Dermis microvascular lymphatic vessel endothelial cell (primary cell): ENCODE measurements at regions not wholly inside any gene's neighbourhood (a gene's known extent, or its start where the extent isn't known, plus 50 kb on each side); places are given as distances from the start of the nearest gene placed in this dataset.
"Not testable (repeated sequence)": the region's sequence is repeated elsewhere in the genome, so short reads cannot be mapped to it uniquely, and the experiment has no call there.

Experiments used
- DNase-seq, 2 donors: peaks; one replicate each; pipeline versions ENCODE4 v3.0.0 to v3.0.0-alpha.2; 2010; ENCODE audit warnings: low read depth in 2 of 2

GRCh38 chr4:147246096-147246495, 234.8 kb upstream of the EDNRA start:
- no peak for DNase-seq

DNA sequence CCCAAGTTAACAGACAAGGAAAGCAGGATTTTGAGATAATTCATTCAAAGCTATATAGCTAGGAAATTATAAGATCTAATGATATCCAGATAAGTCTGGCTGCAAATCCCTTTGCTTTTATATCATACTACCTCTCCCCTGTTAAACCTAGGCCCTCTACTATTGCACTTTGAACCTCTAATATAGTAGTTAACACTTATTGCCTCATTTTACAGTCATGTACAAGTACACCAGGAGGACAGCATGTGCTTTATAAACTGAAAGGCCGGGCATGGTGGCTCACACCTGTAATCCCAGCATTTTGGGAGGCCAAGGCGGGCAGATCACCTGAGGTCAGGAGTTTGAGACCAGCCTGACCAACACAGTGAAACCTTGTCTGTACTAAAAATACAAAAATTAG, 234.4 kb upstream of the EDNRA start:
- DNase-seq, result not testable (repeated sequence)

GRCh38 chr4:147247579-147247978, 233.3 kb upstream of the EDNRA start:
- no peak for DNase-seq

DNA sequence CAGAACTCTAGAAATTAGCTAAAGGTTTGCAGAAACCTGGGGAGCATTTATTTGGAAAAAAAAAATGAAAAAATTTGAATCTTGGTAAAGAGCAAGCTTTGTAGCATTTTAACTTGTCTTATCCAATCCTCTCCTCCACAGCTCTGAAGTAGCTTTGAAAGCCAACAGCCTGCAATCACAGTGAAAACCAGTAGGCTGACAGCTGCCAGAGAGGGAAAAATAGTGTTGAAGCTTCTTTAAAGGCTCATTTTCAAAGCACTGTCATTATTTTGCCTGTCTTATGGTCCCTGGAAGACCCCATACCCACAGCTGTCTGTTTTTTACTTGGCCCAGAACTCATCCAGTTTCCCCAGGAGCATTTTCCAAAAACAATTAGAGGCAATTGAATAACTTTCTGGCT, 230.8 kb upstream of the EDNRA start:
- no peak for DNase-seq

DNA sequence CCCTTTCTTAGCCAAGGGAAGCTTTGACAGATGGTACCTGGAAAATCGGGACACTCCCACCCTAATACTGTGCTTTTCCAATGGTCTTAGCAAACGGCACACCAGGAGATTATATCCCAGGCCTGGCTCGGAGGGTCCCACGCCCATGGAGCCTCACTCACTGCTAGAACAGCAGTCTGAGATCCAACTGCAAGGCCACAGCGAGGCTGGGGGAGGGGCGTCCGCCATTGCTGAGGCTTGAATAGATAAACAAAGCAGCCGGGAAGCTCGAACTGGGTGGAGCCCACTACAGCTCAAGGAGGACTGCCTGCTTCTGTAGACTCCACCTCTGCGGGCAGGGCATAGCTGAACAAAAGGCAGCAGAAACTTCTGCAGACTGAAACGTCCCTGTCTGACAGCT, 225.6 kb upstream of the EDNRA start:
- not testable (repeated sequence) for DNase-seq

DNA sequence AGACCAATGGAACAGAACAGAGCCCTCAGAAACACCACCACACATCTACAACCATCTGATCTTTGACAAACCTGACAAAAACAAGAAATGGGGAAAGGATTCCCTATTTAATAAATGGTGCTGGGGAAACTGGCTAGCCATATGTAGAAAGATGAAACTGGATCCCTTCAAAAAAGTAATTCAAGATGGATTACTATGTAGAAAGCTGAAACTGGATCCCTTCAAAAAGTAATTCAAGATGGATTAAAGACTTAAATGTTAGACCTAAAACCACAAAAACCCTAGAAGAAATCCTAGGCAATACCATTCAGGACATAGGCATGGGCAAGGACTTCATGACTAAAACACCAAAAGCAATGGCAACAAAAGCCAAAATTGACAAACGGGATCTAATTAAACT, 221.6 kb upstream of the EDNRA start:
- DNase-seq, result not testable (repeated sequence)

GRCh38 chr4:147284256-147284835, 196.6 kb upstream of the EDNRA start:
- no peak for DNase-seq

DNA sequence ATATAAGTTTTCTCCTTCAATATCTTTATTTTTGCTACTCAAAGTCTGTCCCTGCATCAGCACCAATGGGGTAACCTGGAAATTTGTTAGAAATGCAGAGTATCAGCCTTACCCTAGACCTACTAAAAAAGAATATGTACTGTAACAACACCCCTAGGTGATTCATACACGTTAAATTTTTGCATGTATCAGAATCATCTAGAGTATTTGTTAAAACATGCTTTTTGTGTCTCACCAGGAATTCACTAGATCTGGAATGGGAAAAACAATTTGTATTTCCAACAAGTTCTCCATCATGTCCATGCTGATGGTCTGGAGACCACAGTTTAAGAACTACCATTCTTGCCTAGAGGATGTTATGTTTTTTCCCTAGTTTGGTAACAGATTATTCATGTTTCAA, 196.0 kb upstream of the EDNRA start:
- DNase-seq, result no peak

DNA sequence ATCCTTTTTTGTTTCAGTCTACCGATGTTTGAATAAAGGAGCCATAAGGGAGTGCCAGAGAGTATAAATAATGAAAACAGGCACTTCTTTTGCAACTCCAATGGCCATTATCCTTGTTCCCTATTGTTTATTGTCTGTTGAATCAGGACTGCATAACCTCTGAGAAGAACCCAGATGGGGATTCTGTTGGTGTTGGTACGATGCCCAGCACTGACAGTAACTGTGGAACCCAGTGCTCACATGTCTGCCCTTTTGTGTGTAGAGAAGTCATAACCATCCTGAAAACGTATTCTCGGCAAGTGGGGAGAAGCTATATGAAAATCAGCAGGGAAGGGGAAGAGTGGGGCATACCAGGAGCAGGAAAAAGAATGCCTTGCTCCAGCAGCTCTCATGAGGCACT, 195.1 kb upstream of the EDNRA start:
- no peak for DNase-seq

DNA sequence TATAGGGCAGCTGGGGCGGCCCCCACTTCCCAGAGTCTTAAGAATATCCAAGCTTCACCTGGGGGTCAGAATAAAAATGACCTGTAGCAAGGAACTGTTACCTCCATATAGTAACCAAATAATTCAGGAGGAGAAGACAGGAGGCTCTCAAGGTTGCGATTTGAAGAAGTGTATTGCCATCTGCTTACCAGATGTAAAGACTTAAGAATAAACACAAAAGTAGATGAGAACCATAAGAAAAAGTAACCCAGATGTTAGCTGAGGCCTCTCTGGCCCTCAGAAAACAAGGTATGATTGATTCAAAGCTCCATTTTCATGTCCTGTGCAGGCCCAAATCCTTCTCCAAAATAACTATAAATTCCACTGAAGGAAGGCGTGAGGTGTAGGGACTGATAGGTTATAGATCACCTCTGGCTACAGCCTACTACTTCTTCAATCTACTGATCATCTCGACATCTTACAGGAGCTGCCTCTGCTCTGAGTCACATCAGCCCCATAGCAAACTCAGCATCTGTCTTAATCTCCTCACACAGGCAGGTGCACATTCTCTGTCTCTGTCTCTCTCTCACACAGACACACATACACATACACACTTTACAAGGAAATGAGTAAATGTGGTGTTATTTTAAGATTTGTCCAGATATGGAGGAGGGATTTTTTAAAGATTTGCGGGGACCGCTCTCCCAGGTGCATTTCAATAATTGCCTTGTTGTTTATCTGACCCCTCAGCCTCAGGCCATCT, 193.9 kb upstream of the EDNRA start:
- peak in 1 of 2 donors; percentile 1 for DNase-seq

DNA sequence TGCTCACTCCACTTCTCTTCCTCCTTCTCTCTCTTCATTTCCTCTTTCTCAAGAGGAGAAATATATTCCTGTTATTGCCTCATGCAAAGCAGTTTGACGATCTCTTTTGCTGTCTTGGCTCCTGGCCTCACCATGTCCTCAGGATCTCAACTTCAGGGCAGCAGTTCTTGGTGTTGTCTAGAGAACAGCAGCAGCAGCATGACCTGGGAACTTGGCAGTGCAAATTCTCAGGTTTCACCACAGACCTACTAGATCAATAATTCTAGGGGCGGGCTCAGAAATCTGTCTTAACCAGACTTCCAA, 193.4 kb upstream of the EDNRA start:
- DNase-seq, result no peak

DNA sequence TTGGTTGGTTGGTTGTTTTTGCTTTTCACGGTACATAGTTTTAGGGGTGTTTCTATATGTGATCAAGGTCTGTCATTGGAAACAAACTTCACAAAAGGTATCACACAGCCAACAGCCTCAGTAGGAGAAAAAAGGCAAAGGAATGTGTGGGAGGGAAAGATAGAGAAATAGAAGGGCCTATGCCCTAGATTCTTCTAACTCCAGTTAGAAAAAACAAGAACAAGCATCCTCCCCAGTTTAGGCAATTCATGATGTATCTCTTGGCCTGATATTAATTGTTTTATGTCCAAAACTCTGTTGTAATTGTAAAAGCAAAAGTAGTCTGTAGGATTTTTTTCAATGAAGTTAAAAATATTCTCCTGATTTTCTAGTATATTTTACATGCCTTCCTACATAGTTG, 192.4 kb upstream of the EDNRA start:
- no peak for DNase-seq

- no peak for DNase-seq
These were observed 191.7 kb upstream of the EDNRA start for GRCh38 chr4:147289181-147289580.

- not testable (repeated sequence) for DNase-seq
These were observed 188.1 kb upstream of the EDNRA start for GRCh38 chr4:147292604-147293313.

DNA sequence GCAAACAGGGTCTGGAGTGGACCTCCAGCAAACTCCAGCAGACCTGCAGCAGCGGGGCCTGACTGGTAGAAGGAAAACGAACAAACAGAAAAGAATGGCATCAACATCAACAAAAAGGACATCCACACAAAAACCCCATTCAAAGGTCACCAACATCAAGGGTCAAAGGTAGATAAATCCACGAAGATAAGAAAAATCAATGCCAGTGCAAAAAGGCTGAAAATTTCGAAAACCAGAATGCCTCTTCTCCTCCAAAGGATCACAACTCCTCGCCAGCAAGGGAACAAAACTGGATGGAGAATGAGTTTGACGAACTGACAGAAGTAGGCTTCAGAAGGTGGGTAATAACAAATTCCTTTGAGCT, 187.6 kb upstream of the EDNRA start:
- not testable (repeated sequence) for DNase-seq

- DNase-seq, result no peak
These were observed 181.7 kb upstream of the EDNRA start for GRCh38 chr4:147299205-147299604.

DNA sequence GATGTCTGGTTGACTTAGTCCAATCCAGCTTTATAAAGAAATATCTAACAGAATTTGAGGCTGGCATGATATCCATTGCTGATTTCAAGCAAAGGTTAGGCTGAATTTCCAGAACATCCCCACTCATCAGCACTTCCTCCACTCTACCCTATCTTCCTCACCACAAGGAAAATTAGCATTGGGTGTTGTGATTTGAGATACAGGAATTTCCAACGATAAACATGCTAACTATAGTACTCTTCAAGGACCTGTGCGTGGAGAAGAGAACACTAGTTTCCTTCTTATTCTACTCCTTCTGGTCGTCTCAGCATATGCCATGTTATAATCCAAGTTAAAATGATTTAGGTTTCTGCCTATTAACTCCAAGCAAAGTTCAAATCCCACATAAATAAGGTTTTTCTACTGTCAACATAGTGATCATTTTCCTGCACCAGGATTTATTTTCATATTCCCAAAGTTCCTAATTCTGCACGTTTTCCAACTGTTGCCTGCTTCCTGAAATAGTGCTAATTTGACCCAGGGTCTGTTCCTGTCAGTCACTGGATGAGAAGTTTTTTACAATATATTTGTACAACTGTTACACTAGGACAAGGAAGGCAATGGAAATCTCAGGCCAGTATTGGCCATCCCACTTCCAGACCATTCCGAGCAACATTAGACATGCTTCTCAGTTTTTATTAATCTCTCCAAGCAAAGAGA, 177.6 kb upstream of the EDNRA start:
- no peak for DNase-seq

DNA sequence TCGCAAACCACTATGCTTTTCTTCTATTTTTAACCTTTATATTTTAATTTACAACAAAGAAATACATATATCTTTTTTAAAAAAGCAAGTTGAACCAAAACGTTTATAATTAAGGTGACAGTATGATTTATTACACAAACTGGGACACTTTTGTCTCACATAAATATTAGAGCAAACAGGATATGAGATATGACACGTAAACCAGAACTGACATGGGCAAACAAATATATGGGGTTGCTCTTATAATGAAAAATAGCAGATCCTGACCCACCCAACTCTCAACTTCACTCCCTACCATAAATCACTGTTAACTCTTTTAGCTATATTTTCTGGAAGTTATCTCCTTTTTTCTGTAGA, 177.0 kb upstream of the EDNRA start:
- DNase-seq, result no peak

DNA sequence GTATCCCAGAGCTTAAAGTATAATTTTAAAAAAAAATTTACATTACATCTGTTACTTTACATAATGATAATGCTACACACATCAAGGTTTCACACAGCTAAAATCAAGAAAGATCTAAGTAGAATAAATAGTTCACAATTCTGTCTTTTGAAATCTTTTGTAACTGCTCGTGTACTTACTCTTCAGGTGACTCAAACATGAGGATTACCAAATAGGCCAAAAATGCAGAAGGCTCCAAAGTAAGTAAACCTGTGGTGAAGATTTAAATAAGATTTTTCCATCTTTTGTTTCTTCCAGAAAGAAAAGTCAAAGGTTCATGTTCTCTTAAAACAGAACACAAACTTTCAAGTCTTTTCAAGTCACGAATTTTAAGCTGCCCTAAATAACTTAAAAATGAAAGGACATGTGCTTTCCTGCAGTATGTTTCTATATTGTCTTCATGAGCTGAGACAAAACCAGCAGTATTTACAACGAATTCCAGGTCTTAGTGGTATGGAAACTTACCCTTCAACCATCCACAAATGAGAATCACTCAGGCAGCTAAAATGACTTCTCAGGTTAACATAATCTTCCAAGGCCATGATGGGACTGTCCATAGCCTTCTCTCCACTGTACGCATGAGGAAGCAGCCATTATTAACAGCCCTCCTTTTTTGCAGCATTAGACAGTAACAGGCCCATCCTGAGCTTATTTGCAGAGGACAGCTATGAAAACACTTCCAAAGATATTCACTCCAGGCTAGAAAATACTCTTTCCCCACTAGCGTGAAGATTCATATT, 172.8 kb upstream of the EDNRA start:
- DNase-seq, result no peak

- no peak for DNase-seq
These were observed 171.5 kb upstream of the EDNRA start for GRCh38 chr4:147309434-147309833.

GRCh38 chr4:147310312-147310711, 170.6 kb upstream of the EDNRA start:
- DNase-seq, result no peak

- DNase-seq, result no peak
These were observed 168.9 kb upstream of the EDNRA start for GRCh38 chr4:147311956-147312355.
